ENCODE measurements at regions not wholly inside any gene's neighbourhood (a gene's known extent, or its start where the extent isn't known, plus 50 kb on each side); places are given as distances from the start of the nearest gene placed in this dataset.

- no peak for TF ChIP-seq EZH2phosphoT487 (IDR thresholded peaks at IDR 0.05; ENCODE audit: low read length)
- TF ChIP-seq, protein P1, sequence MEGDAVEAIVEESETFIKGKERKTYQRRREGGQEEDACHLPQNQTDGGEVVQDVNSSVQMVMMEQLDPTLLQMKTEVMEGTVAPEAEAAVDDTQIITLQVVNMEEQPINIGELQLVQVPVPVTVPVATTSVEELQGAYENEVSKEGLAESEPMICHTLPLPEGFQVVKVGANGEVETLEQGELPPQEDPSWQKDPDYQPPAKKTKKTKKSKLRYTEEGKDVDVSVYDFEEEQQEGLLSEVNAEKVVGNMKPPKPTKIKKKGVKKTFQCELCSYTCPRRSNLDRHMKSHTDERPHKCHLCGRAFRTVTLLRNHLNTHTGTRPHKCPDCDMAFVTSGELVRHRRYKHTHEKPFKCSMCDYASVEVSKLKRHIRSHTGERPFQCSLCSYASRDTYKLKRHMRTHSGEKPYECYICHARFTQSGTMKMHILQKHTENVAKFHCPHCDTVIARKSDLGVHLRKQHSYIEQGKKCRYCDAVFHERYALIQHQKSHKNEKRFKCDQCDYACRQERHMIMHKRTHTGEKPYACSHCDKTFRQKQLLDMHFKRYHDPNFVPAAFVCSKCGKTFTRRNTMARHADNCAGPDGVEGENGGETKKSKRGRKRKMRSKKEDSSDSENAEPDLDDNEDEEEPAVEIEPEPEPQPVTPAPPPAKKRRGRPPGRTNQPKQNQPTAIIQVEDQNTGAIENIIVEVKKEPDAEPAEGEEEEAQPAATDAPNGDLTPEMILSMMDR (IDR thresholded peaks at IDR 0.05; ENCODE audit: low read length) = no peak
- no peak for TF ChIP-seq EZH2 (optimal IDR thresholded peaks at IDR 0.05; ENCODE audit: low read depth, low read length)
Observed at GRCh38 chr11:10641912-10642697, 51.5 kb downstream of the IRAG1 start.

All from MM.1S (cell line).